NOMO-1 treated with DMSO at 0.1 percent for 48 hours (cell line): ENCODE measurements at regions not wholly inside any gene's neighbourhood (a gene's known extent, or its start where the extent isn't known, plus 50 kb on each side); places are given as distances from the start of the nearest gene placed in this dataset.

ENCODE experiments used
- DNase-seq: peaks from one replicate; lab custom pipeline; 2025; ENCODE audit not compliant: unreplicated experiment; lab: John Stamatoyannopoulos, UW

DNA sequence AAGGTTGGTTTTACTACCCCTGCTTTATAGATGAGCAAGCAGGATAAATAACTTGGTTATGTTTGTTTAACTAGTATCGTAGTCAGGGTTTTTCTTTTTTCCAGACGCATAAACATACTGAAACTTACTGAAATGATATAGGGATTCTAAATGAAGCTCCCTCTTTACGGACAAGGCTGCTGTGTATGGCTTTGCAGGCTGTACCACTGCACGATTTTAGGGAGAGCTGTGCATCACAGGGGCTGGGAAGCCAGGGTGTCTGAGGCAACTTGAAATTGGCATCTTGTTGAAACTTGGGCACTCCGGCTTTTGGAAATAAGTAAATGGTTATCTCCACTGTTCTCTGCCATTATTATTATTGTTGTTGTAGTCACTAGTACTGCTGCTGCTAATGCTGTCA lies 218.1 kb upstream of the CDH8 start:
- no peak for DNase-seq

DNA sequence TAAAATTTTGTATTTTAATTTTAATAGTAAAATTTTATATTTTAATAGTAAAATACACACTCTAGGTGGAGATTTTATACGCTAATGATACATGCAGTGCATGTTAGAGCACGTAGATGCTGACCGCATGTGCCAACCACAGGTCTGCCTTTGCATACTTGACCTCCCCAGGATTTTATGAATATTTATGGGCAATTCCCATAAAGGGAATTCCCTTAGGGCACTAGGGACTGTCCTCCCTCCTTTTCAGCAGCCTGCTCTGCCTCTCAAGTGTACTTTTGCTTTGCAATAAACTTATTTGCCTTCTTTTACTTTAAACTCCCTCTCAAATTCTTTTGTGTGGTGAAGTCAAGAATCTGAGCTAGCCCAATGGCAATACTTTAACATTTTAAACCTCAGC lies 217.7 kb upstream of the CDH8 start:
- DNase-seq = no peak

DNA sequence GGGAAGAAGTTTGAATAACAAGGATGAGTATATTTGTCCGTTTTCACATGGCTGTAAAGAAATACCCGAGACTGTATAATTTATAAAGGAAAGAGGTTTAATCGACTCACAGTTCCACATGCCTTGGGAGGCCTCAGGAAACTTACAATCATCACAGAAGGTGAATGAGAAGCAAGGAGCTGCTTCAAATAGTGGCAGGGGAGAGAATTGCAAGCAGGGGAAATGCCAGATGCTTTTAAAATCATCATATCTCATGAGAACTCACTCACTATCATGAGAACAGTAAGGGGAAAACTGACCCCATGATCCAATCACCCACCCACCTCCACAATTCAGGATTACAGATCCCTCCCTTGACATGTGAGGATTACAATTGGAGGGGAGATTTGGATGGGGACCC lies 212.8 kb upstream of the CDH8 start:
- DNase-seq = no peak

DNA sequence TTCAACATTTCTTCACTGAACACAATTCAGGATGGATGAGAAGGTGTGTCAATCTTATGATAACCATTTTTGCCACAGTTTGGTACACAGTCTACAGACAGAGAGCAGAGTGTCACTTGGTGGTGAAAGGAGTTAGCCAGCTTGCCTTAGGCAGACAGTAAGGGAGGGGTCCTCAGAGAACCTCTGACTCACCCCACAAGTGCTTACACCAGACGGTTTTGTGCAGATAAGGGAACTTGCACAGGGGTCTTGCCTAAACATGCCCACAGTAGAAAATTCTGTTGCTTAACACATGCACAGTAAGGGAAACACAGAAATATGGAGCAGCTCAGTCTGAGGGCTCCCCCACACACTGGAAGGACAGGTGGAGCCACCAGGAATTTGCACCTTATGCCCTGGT lies 204.5 kb upstream of the CDH8 start:
- peak; percentile 13 for DNase-seq

DNA sequence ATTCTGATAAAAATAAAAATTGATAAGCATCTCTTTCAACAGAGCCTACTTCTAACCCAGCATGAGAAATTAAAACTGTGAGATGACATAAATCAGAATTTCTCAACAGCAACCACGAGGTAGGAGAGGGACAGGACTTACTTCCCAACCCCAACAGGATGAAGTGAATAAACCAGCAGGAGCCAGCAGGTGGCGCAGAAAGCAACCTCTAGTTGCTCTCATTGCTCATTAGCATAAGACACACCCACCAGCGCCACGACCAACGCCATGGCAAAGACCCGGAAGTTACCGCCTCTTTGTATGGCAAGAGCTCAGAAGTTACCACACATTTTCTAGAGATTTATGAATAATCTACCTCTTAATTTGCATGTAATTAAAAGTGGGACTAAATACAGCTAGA lies 189.4 kb upstream of the CDH8 start:
- DNase-seq = peak; percentile 47

DNA sequence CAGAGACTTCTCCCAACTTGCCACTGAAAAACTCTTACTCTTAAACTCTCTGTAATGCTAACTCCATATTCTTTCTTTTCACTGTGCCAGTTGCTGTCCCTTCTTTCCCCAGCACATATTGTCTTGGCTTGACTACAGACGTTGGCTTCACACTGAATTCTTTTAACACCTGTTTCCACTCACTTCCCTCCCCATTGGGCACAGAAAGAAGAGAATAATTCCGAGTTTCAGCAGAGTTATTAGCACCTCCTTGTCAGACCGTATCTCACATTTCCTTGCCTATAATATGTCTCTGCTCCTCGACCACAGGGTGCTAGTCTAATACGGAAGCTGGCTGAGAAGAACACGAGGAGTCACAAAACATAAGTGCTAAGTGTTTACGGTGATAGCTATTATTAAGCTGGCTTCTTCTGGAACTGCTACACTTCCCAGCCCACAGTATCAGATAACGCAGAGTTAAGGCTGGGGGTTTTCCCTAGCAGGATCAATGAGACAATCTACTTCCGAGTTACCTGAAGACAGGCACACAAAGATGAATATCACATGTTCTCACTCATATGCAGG lies 188.5 kb upstream of the CDH8 start:
- no peak for DNase-seq

DNA sequence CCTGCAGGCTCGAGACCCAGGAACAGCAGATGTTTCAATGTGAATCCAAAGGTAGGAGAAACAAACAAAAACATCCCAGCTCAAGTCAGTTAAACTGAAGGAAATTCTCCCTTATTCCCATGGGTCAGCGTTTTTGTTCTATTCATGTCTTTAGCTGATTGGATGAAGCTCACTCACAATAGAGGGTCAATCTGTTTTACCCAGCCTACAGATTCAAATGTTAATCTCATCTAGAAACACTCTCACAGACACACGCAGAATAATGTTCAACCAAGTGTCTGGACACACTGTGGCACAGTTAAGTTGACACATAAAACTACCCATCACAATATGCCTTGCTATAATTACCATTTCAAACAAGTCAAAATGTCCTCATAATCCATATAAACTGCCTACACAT lies 180.6 kb upstream of the CDH8 start:
- DNase-seq = no peak

DNA sequence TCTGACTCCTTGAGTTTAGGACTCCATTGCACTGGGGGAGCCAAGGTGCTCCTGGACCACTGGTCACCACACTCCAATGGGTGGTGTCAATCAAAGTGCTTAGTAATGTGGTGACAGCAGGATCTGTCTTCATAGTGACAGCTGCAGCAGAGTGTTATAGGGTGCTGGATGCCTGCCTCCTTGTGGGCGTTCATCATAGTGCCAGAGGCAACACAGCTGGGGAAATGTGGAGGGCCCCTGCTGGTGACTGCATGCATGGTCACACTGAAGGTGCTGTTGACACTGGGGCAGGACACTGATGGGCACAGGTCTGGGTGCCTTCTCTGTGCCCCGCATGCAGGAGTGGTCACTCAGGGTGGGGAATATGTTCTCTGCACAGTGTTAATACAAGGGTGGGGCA lies 177.5 kb upstream of the CDH8 start:
- no peak for DNase-seq

DNA sequence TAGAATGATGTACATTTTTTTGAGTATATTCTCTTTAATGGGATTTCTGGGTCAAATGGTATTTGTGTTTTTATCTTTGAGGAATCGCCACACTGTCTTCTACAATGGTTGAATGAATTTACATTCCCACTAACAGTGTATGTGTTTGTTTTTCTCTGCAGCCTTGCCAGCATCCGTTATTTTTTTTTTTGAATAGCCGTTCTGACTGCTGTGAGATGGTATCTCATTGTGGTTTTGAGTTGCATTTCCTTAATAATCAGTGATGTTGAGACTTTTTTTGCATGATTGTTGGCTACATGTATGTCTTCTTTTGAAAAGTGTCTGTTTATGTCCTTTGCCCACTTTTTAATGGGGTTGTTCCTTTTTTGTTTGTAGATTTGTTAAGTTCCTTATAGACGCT lies 172.7 kb upstream of the CDH8 start:
- DNase-seq = no peak

DNA sequence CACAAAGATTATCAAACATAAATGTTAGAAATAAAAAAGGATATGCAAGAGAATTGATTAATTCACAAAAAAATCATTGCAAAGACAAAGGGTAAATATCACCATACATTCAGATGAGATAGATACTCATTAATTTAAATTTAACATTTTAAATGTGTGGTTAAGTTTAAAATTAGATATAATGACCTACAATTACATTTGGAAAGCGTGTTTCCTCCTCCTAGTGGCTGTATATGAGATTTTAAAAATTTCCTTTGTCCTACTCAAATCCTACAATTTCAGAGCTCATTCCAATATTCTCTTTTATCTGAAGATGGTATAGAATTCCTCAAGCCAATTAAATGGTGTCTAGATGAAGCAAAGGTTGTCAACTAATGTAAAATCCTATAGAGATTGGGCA lies 169.2 kb upstream of the CDH8 start:
- DNase-seq = no peak

DNA sequence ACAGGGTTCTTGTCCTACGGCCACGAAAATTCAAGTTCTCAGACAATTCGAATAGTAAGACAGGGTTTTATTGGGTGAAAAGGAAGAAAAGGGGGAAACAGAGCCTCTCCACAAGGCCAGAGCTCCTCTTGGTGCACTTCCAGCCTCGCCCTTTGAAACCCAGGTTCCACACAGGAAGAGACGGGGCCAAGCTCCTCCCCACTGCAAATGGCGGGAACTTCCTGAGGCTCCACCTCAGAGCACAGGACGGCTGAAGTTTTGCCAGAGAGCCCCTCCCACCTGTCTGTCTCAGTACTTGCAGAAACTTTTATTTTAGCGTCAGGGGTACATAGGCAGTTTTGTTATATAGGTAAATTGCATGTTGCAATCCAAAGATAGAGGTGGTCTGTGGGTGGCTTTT lies 165.7 kb upstream of the CDH8 start:
- no peak for DNase-seq

DNA sequence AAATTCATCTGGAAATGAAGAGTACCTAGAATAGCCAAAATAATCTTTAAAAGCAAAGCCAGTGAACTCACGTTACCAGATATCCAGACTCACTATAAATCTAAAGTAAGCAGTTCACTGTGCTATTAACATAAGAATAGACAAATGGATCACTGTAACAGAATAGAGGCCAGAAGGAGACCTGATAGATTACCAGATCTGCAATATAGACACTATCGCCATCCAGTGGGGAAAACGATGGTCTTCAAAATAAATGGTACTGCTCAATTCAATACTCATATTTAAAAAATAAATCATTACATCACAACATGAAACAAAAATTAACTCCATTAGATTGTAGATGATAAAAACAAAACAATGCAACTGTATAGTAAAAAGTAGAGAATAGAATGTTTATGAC lies 158.6 kb upstream of the CDH8 start:
- DNase-seq = no peak

DNA sequence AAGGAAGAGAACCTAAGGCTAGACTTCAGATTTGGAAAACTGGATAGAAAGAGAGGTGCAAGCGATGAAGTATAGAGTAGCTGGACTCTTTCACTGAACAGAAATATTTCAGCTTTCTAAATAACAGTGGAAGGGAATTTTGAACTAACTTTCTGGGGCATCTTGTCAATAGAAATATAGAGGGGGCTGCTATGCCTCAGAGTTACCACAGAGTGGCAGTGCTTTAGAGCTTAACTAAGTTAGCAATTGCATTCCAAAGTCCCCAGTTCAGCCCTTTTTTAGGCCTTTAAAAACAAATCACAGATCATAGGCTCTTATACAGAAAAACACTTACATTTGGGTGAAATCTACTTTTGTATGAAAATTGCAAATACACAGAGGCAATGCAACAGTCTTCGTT lies 154.2 kb upstream of the CDH8 start:
- DNase-seq = peak; percentile 19

DNA sequence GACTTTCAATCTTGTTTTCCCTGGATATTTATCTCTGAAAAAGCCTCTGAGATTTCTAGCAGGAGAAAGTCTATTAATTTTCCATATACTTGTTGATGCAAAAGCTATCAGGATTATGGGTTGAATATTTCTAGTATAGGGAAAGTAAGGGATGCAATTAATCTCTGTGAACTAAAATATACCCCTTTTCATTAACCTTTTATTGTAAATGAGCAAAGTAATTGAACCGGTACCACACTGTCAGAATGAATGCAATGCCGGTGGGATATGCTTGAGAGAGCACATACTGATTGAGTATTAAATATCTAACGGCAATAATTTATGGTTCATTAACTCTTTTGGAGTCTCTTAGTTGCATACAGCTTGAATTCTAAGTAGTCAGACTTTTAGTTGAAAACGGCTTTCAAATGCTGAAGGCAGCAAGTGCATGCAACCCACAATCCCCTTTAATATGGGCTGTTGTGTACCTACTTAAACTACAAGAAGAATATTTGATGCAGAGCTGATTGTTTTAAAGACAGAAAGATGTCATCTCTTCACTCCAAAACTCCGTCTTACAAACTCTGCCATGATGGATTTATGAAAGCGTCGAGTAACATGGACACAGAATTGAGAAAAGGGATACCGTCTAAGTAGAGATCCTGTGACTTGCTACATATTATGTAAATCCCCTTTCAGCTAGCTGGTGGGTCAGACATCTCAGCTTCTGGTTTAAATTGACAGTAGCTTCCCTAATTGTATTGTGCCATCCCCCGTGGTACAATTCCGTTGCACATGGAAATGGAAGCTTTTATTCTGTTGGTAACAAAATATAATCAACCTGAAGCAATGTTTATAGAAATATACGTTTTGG lies 141.3 kb upstream of the CDH8 start:
- no peak for DNase-seq

DNA sequence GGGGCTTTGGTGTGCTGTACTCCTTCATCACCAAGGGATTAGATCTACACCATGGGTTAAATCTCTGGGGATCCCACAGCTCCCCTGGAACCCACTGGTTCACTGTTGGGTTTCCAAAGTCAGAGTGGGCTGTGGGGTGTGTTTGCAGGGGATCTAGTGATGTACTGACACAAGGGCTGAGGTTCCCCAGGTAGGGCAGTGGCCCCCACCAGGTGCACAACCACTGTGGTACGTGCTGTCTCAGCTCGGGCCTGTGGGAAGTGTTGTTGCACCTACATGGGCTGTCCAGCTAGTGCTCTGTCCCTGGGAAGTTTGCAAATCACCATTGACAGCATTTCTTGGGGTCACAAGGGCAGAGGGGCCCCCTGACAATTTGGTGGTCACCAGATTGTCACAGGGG lies 134.4 kb upstream of the CDH8 start:
- DNase-seq = no peak

DNA sequence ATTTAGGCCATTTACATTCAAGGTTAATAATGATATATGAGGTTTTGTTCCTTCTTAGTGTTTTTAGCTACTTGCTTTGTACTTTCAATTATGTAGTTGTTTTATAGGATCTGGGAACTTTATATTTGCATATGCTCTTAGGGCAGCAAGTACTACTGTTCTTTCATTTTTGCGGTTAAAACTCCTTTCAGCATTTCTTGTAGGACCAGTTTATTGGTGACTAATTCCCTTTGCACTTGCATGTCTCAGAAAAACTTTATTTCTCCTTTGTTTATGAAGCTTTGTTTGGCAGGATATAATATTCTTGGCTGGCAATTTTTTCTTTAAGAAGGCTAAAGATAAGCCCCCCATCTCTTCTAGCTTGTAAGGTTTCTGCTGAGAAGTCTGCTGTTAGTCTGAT lies 131.3 kb upstream of the CDH8 start:
- no peak for DNase-seq

DNA sequence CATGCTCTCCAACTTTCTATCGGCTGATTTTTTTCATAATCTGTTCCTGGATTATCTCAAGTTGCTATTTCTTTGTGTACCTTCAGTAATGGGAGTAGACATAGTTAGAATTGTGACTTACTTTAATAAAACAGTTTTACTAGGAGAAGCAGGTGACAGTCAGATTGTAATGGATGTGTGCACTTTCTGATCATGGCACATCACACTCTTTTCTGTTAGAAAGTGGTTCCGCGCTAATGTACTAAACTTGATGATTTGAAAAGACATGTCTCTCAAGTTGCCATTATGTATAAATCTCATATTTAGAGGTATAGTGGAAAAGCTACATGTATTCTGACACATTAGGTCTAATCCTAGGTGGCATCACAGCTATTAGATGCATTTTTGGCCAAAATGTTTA lies 121.3 kb upstream of the CDH8 start:
- DNase-seq = no peak

DNA sequence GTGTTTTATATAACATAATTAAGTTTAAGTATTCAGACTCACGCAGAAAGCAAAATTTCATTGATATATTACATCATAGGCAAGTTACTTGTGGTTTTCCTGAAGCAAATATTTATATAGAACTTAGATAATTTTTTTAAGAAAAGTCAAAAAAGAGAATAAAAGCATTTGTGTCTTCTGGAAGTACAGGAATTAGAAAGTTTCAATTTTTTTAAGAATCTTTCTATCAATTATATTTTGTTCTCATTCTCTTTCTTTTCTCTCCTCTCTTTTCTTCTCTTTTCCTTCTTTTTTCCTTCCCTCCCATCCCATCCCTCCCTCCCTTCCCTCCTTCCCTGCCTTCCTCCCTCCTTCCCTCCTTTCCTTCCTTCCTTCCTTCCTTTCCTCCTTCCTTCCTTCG lies 120.7 kb upstream of the CDH8 start:
- no peak for DNase-seq

DNA sequence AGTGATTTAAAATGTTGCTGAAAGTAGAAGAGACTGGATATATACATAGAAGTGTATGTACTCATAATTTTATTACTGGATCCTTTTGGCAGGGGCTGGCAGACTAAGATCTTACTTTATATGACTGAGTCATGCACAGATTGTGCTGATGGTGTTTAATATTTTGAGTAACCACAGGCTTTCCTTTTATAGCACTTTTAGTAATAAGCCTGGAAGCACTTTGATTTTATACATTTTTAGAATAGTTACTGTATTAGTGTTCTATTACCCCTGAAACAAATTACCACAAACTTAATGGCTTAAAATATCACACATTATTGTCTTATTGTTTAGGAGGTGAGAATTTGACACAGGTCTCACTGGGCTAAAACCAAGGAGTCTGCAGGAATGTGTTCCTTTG lies 113.4 kb upstream of the CDH8 start:
- no peak for DNase-seq

DNA sequence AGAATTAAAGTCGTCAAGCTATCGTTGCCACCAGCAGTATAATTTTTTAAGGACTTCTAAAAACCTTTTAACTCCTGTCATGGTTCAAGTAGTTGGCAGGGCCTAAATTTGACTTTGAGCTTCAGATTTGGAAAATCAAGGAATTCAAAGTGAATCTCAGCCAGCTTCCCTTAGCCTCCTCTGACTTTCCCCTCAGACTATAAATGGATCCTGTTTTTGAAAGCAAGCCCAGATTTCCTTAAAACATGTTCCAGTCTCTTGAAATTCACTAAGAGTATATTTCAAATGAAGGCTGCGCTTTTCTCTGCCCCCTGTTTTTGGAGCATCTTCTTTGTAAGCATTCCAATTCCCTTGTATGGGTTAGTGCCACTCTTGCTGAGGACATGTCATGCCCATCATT lies 101.8 kb upstream of the CDH8 start:
- no peak for DNase-seq

DNA sequence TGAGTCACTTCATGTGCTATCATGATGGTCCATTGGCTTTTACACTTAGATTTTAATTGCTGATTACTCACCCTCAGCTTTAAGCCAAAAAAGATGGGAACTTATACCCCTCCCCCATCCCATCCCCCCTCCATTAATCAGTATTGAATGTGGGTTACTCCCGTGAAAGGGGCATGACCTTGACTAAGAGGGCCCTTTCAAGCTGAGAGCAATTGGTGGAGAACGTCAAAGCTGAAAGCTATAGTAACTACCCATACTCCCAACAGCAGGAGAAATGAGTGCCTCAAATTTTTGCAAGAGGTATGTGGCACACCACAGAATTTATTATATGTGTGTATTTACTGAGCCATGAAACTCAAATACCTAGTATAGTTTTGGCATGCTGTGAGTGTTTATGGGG lies 99.7 kb upstream of the CDH8 start:
- DNase-seq = no peak

DNA sequence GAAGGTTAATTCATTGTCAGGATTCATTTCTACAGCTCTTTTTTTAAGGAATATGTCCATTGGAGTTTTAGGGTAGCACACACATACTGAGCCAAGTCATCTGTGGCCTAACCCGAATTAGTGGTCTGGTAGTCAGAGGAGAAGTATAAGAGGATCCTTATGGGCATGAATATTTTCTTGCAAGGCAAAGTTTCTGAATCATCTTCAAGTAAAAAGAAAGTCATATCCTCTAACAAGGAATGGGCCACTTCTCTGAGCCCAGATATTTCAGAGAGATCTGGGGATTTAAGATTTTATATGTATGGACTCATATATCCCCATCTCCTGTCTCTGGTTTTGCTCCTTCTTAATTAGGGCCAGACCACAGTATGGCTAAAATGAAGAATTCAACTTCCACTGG lies 99.2 kb upstream of the CDH8 start:
- DNase-seq = no peak

DNA sequence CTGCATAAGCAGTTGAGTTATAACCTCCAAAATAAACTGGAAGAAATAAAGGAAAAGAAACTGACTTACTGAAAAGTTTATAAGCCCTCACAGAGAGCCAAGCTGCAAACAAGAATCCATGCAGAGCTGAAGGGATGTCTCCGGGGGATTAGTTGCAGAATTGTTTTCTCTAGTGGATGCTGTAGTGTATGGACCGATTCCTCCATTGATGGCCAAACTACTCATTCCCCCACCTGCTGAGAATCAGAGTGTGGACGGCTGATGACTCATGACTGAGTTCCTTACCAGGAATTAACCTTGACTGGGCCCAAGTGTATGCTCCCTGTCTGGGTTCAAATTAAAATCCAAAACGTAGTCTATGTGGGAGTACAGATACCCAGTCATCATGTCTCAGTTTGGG lies 93.9 kb upstream of the CDH8 start:
- DNase-seq = no peak
